ENCODE measurements at regions not wholly inside any gene's neighbourhood (a gene's known extent, or its start where the extent isn't known, plus 50 kb on each side); places are given as distances from the start of the nearest gene placed in this dataset.
"Not testable (repeated sequence)": the region's sequence is repeated elsewhere in the genome, so short reads cannot be mapped to it uniquely, and the experiment has no call there.

DNA sequence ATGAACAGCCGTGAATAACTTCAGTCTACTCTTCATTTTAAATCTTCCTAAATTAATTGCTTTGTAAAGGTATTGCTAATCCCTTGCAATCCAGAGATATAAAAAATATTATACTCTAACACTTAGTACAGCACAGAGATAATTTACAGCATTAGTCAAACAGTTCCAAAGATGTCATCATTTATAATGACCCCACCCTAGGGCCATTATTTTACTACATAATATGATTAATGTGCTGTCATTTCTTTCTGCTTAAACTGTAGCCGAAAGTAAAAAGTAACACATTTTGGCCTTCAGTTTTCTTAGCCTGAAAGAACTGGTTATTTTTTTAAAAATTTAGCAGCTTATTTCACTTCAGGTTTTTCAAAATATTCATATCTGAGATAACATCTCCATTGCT lies 256.3 kb upstream of the RFC3 start:
- ChIA-PET CTCF (interaction anchor here (1.5 kb wide), 1 partner anchor 162 kb away, joined by 3 read pairs; no protein-coding TSS in a partner anchor), POLR2A (no interaction called here)
- Histone ChIP-seq H3K9me3 (no peaks in the 10 kb centered on the region), H3K27ac (no peak overlapping the region), H3K4me3 (no peak overlapping the region), H3K4me2 (no peak overlapping the region), H3K4me1 (peaks cover 5% of the 10 kb centered on the region; the same call in 1 of the 3 replicates)
- FAIRE-seq (no peak), ATAC-seq (no peak), DNase-seq (ENCODE audit: low read depth in 1 of 2, low spot score in 1 of 2) (no peak)
- whole genome bisulfite sequencing (ENCODE audit: missing lambda C conversion rate), result 90% methylated on average over 2 of the region's 2 CpGs
- TF ChIP-seq POLR2AphosphoS2 (conservative IDR thresholded peaks at IDR 0.05; ENCODE audit: low read length), result no peak
- TF ChIP-seq SMC3 (IDR thresholded peaks at IDR 0.05), result no peak
- no peak for TF ChIP-seq POLR2A (IDR thresholded peaks at IDR 0.05; ENCODE audit: low read length)
- TF ChIP-seq RARB (CRISPR knock-in tag; IDR thresholded peaks at IDR 0.05), result no peak
- TF ChIP-seq HEYL (CRISPR knock-in tag; IDR thresholded peaks at IDR 0.05), result no peak

- POLR2A ChIA-PET, result no interaction called here
Observed at GRCh38 chr13:33571618-33572017, 246.3 kb upstream of the RFC3 start.

GRCh38 chr13:33572322-33572721 lies 245.6 kb upstream of the RFC3 start:
- H3K9me3 ChIP-seq; POLR2A ChIA-PET; FAIRE-seq; ATAC-seq; H3K4me1 ChIP-seq; H3K27ac ChIP-seq; H3K4me3 ChIP-seq; DNase-seq (ENCODE audit: low read depth in 1 of 2, low spot score in 1 of 2); H3K4me2 ChIP-seq; CTCF ChIA-PET: not testable (repeated sequence)
- 41% methylated on average over 2 of the region's 2 CpGs for WGBS (ENCODE audit: missing lambda C conversion rate)

More at GRCh38 chr13:33571618-33572017, 246.3 kb upstream of the RFC3 start:
- DNase-seq (ENCODE audit: low read depth in 1 of 2, low spot score in 1 of 2) (no peak), ATAC-seq (no peak), FAIRE-seq (no peak)
- CTCF ChIA-PET, result no interaction called here
- H3K4me2 ChIP-seq, result no peak overlapping the region
- TF ChIP-seq ESRRA (IDR thresholded peaks at IDR 0.05; ENCODE audit: borderline replicate concordance, low read length), result no peak
- no peak for TF ChIP-seq KDM5A (IDR thresholded peaks at IDR 0.05)
- TF ChIP-seq HMGXB4 (CRISPR knock-in tag; IDR thresholded peaks at IDR 0.05; ENCODE audit: borderline replicate concordance), result no peak
- no peak for TF ChIP-seq MAX (IDR thresholded peaks at IDR 0.05)
- no peak for TF ChIP-seq JUNB (IDR thresholded peaks at IDR 0.05)
- no peak for TF ChIP-seq CBX2 (IDR thresholded peaks at IDR 0.05; ENCODE audit: borderline replicate concordance, low read depth)
- TF ChIP-seq, protein P1, sequence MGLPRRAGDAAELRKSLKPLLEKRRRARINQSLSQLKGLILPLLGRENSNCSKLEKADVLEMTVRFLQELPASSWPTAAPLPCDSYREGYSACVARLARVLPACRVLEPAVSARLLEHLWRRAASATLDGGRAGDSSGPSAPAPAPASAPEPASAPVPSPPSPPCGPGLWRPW (IDR thresholded peaks at IDR 0.05), result no peak
- no peaks in the 10 kb centered on the region for H3K4me1 ChIP-seq
- H3K4me3 ChIP-seq, result no peak overlapping the region
- no peak overlapping the region for H3K27ac ChIP-seq
- WGBS (ENCODE audit: missing lambda C conversion rate), result 87% methylated on average over 1 of the region's 1 CpG
- no peaks in the 10 kb centered on the region for H3K9me3 ChIP-seq

- H3K4me3 ChIP-seq, result no peak overlapping the region
- no peak overlapping the region for H3K27ac ChIP-seq
- DNase-seq (ENCODE audit: low read depth in 1 of 2, low spot score in 1 of 2) (no peak), ATAC-seq (no peak), FAIRE-seq (no peak)
- no peaks in the 10 kb centered on the region for H3K9me3 ChIP-seq
- POLR2A ChIA-PET, result no interaction called here
- TF ChIP-seq, protein P2, sequence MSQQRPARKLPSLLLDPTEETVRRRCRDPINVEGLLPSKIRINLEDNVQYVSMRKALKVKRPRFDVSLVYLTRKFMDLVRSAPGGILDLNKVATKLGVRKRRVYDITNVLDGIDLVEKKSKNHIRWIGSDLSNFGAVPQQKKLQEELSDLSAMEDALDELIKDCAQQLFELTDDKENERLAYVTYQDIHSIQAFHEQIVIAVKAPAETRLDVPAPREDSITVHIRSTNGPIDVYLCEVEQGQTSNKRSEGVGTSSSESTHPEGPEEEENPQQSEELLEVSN (IDR thresholded peaks at IDR 0.05; ENCODE audit: borderline replicate concordance, low read depth), result no peak
- TF ChIP-seq CBX8 (IDR thresholded peaks at IDR 0.05) (no peak), CHD2 (IDR thresholded peaks at IDR 0.05; ENCODE audit: low read length, partially characterized antibody) (no peak), CEBPB (IDR thresholded peaks at IDR 0.05) (no peak), TFCP2L1 (CRISPR knock-in tag; IDR thresholded peaks at IDR 0.05) (no peak), ELK1 (IDR thresholded peaks at IDR 0.05; ENCODE audit: low read depth, low read length) (no peak)
- CTCF ChIA-PET, result interaction anchor here (0.7 kb wide), 1 partner anchor 203 kb away, joined by 4 read pairs; no protein-coding TSS in a partner anchor
- 89% methylated on average over 1 of the region's 1 CpG for WGBS (ENCODE audit: missing lambda C conversion rate)
- H3K4me2 ChIP-seq, result no peak overlapping the region
- no peaks in the 10 kb centered on the region for H3K4me1 ChIP-seq
Observed at GRCh38 chr13:33575378-33575777, 242.6 kb upstream of the RFC3 start.
